DND-41 (cell line): ENCODE measurements at regions not wholly inside any gene's neighbourhood (a gene's known extent, or its start where the extent isn't known, plus 50 kb on each side); places are given as distances from the start of the nearest gene placed in this dataset.

Experiments
- EZH2 ChIP-seq: IDR thresholded peaks from 3 replicates; pipeline ENCODE4 v1.6.1; 2012; ENCODE audit warnings: borderline replicate concordance, low read depth, mild to moderate bottlenecking, moderate library complexity, low read length, inconsistent platforms; ENCODE audit not compliant: severe bottlenecking
- TF ChIP-seq, protein P1 (sequence below): IDR thresholded peaks from 2 replicates; pipeline ENCODE4 v1.5.1; 2012; ENCODE audit warnings: borderline replicate concordance, low read length, moderate library complexity, mild to moderate bottlenecking; ENCODE audit not compliant: poor library complexity, severe bottlenecking; ENCODE audit errors: extremely low read depth

DNA sequence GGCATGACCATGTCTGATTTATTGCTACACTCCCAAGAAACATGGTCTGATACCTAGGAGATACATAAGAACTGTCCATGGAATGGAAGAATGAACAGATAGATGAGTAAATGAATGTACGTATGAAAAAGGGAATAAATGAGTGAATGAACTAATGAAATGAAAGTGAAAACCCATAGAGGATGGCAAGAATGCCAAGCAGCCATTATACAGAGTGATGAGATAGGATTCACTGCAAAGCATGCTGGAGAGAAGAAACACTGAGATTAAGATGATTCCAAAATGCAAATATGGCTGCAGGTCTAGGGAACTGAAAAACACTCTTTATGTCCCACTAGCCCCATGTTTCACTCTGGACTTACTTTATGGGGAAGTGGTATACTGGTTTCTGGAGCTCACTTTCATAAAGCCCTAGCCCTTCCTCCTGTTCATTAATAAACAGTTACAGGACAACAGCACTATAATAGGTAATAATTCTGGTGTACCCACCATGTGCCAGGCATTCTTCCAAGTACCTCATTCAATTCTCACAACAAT, 170.3 kb upstream of the RAD23B start:
- TF ChIP-seq, protein P1, sequence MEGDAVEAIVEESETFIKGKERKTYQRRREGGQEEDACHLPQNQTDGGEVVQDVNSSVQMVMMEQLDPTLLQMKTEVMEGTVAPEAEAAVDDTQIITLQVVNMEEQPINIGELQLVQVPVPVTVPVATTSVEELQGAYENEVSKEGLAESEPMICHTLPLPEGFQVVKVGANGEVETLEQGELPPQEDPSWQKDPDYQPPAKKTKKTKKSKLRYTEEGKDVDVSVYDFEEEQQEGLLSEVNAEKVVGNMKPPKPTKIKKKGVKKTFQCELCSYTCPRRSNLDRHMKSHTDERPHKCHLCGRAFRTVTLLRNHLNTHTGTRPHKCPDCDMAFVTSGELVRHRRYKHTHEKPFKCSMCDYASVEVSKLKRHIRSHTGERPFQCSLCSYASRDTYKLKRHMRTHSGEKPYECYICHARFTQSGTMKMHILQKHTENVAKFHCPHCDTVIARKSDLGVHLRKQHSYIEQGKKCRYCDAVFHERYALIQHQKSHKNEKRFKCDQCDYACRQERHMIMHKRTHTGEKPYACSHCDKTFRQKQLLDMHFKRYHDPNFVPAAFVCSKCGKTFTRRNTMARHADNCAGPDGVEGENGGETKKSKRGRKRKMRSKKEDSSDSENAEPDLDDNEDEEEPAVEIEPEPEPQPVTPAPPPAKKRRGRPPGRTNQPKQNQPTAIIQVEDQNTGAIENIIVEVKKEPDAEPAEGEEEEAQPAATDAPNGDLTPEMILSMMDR: no peak
- TF ChIP-seq EZH2: no peak
